NB4 (cell line): ENCODE measurements at regions not wholly inside any gene's neighbourhood (a gene's known extent, or its start where the extent isn't known, plus 50 kb on each side); places are given as distances from the start of the nearest gene placed in this dataset.

Experiments
- DNase-seq: peaks from one replicate; pipeline ENCODE4 v3.0.0; 2010; ENCODE audit warnings: low read depth
- H3K4me3 ChIP-seq: one replicate; pipeline ENCODE4 v1.5.1; 2011; ENCODE audit warnings: mild to moderate bottlenecking, low read depth, low read length, moderate library complexity
- CTCF ChIP-seq: IDR thresholded peaks from one replicate; pipeline ENCODE4 v1.5.1; 2012; ENCODE audit warnings: low read depth, low read length
- MAX ChIP-seq: IDR thresholded peaks from 2 replicates; pipeline ENCODE4 v1.6.1; 2011; ENCODE audit warnings: low read depth, low read length
- MYC ChIP-seq: IDR thresholded peaks from 2 replicates; pipeline ENCODE4 v1.6.1; 2011; ENCODE audit warnings: low read depth, low read length
- POLR2A ChIP-seq: IDR thresholded peaks from 2 replicates; pipeline ENCODE4 v1.6.1; 2011; ENCODE audit warnings: mild to moderate bottlenecking; ENCODE audit not compliant: insufficient read length; ENCODE audit errors: extremely low read depth

- no peak for TF ChIP-seq MYC
- no peak for TF ChIP-seq MAX
- TF ChIP-seq POLR2A: no peak
- TF ChIP-seq CTCF: no peak
- H3K4me3 ChIP-seq: no peak overlapping the region
- no peak for DNase-seq
Observed at GRCh38 chr5:125926172-125926571, 497.0 kb upstream of the GRAMD2B start.

GRCh38 chr5:125928663-125929062, 494.5 kb upstream of the GRAMD2B start:
- no peak overlapping the region for H3K4me3 ChIP-seq
- TF ChIP-seq POLR2A: no peak
- no peak for TF ChIP-seq CTCF
- TF ChIP-seq MAX: no peak
- TF ChIP-seq MYC: no peak
- DNase-seq: no peak

- no peak overlapping the region for H3K4me3 ChIP-seq
- DNase-seq: no peak
- TF ChIP-seq MYC: no peak
- TF ChIP-seq POLR2A: no peak
- no peak for TF ChIP-seq CTCF
Observed at GRCh38 chr5:125950012-125950615, 473.1 kb upstream of the GRAMD2B start.

GRCh38 chr5:125961150-125961549, 462.1 kb upstream of the GRAMD2B start:
- DNase-seq: no peak
- no peak for TF ChIP-seq CTCF
- TF ChIP-seq MAX: no peak
- TF ChIP-seq POLR2A: no peak
- no peak for TF ChIP-seq MYC
- H3K4me3 ChIP-seq: no peak overlapping the region

- DNase-seq: no peak
- TF ChIP-seq MYC (no peak), POLR2A (no peak), MAX (no peak), CTCF (no peak)
- no peak overlapping the region for H3K4me3 ChIP-seq
Observed at GRCh38 chr5:125965577-125965976, 457.6 kb upstream of the GRAMD2B start.

GRCh38 chr5:125967576-125967975, 455.6 kb upstream of the GRAMD2B start:
- no peak for TF ChIP-seq MAX
- no peak for TF ChIP-seq POLR2A
- TF ChIP-seq CTCF: no peak
- no peak for TF ChIP-seq MYC
- no peak overlapping the region for H3K4me3 ChIP-seq
- DNase-seq: no peak
